CD4-positive, alpha-beta T cell (primary cell): ENCODE measurements at regions not wholly inside any gene's neighbourhood (a gene's known extent, or its start where the extent isn't known, plus 50 kb on each side); places are given as distances from the start of the nearest gene placed in this dataset.

Experiments
- ATAC-seq: fragments of 200-7000 bp; cut with Tn5 transposase; one replicate; pipeline ENCODE4 v1.10.0; 2022; ENCODE audit warnings: mild to moderate bottlenecking; ENCODE audit not compliant: poor library complexity
- CTCF ChIA-PET: fragments of 350-600 bp; sonication (Branson Sonifier 250); formaldehyde crosslinking; loops from one replicate; lab custom pipeline; 2021; ENCODE audit warnings: antibody characterized with exemption, inconsistent platforms; lab: Charles Lee
- POLR2A ChIA-PET: fragments of 350-600 bp; sonication (Branson Sonifier 250); formaldehyde crosslinking; loops from one replicate; lab custom pipeline; 2021; ENCODE audit warnings: antibody characterized with exemption, inconsistent platforms; lab: Charles Lee
- DNase-seq, 14 experiments: peaks; one replicate each; pipeline ENCODE4 v3.0.0-alpha.2; 2013 to 2020; ENCODE audit warnings: mixed read lengths in 2 of 14
- H3K27ac ChIP-seq, 2 donors: one replicate each; pipeline versions ENCODE4 v1.5.1 to v1.7.0; 2013; ENCODE audit warnings: low read length in 2 of 2, low read depth in 1 of 2, mild to moderate bottlenecking in 1 of 2
- H3K27me3 ChIP-seq, 2 experiments: 1 replicate in 1 of 2; 2 replicates in 1 of 2; pipeline versions ENCODE4 v1.6.1 to v1.7.0; 2013; ENCODE audit warnings: low read length in 2 of 2, control low read depth in 1 of 2, mild to moderate bottlenecking in 1 of 2, moderate library complexity in 1 of 2; ENCODE audit not compliant: insufficient read depth in 2 of 2, control insufficient read depth in 1 of 2
- H3K36me3 ChIP-seq: one replicate; pipeline ENCODE4 v1.6.1; 2013; ENCODE audit warnings: low read length, control low read depth; ENCODE audit not compliant: insufficient read depth
- H3K4me1 ChIP-seq: one replicate; pipeline ENCODE4 v1.6.1; 2013; ENCODE audit warnings: low read length, control low read depth; ENCODE audit not compliant: insufficient read depth
- H3K4me3 ChIP-seq: one replicate; pipeline ENCODE4 v1.5.1; 2013; ENCODE audit warnings: mild to moderate bottlenecking, low read length, moderate library complexity
- H3K9me3 ChIP-seq, 2 experiments: 1 replicate in 1 of 2; 2 replicates in 1 of 2; pipeline versions ENCODE4 v1.6.1 to v1.7.0; 2013; ENCODE audit warnings: low read length in 2 of 2, mild to moderate bottlenecking in 2 of 2, control low read depth in 1 of 2, moderate library complexity in 1 of 2; ENCODE audit not compliant: control insufficient read depth in 1 of 2, insufficient read depth in 1 of 2
- H3K27ac Mint-ChIP-seq: one replicate; pipeline ENCODE4 v1.8.0; 2020; ENCODE audit warnings: mixed read lengths
- H3K27me3 Mint-ChIP-seq: one replicate; pipeline ENCODE4 v1.8.0; 2021; ENCODE audit warnings: mixed read lengths
- H3K36me3 Mint-ChIP-seq: one replicate; pipeline ENCODE4 v1.8.0; 2021; ENCODE audit warnings: low read depth, mixed read lengths
- H3K4me1 Mint-ChIP-seq: one replicate; pipeline ENCODE4 v1.8.0; 2021; ENCODE audit warnings: low read depth, mixed read lengths
- H3K4me3 Mint-ChIP-seq: one replicate; pipeline ENCODE4 v1.8.0; 2020; ENCODE audit warnings: mild to moderate bottlenecking, mixed read lengths
- H3K9me3 Mint-ChIP-seq: one replicate; pipeline ENCODE4 v1.8.0; 2020; ENCODE audit warnings: mixed read lengths
- intact Hi-C, 2 experiments: fragments of 100-400 bp; cut with DNase I in 1 of 2; cut with micrococcal nuclease in 1 of 2; formaldehyde crosslinking; loops; one replicate each; pipeline versions ENCODE4 v1.15.1 to v1.9.0; 2023 to 2025; cut with DNase I, micrococcal nuclease
- TF ChIP-seq, protein P1 (sequence below): fragments of 200-600 bp; IDR thresholded peaks from one replicate; pipeline ENCODE4 v1.8.0; 2022; ENCODE audit warnings: antibody characterized with exemption, mild to moderate bottlenecking

DNA sequence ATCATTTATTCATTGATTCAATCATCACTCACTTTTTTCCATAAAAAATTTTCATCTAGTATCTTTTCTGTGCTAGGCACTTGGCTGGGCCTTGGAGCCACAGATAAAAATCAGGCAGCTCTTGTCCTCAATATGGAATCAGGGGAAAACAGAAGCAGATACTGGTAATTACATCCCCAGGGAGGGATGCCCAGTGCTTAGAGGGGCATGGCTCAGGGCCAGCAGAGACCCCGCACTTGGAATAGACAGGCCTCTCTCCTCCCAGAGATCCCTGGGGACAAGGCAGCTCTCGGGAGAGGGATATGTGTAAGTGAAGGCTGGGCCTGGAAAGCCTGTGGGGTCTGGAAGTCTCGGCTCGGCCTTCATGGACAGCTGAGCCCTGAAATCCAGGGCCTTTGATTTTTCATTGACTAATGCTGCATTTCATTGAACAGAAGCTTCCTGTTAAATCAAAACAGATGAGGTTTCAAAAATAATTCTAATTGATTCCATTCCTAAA is 180.4 kb downstream of the FOXD2 start:
- TF ChIP-seq, protein P1, sequence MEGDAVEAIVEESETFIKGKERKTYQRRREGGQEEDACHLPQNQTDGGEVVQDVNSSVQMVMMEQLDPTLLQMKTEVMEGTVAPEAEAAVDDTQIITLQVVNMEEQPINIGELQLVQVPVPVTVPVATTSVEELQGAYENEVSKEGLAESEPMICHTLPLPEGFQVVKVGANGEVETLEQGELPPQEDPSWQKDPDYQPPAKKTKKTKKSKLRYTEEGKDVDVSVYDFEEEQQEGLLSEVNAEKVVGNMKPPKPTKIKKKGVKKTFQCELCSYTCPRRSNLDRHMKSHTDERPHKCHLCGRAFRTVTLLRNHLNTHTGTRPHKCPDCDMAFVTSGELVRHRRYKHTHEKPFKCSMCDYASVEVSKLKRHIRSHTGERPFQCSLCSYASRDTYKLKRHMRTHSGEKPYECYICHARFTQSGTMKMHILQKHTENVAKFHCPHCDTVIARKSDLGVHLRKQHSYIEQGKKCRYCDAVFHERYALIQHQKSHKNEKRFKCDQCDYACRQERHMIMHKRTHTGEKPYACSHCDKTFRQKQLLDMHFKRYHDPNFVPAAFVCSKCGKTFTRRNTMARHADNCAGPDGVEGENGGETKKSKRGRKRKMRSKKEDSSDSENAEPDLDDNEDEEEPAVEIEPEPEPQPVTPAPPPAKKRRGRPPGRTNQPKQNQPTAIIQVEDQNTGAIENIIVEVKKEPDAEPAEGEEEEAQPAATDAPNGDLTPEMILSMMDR: no peak
- H3K36me3 ChIP-seq: no peaks in the 10 kb centered on the region
- ATAC-seq (no peak), DNase-seq (no peak)
- H3K27ac ChIP-seq: no peak overlapping the region
- H3K4me1 Mint-ChIP-seq: no peaks in the 10 kb centered on the region
- no peaks in the 10 kb centered on the region for H3K9me3 ChIP-seq
- H3K27ac Mint-ChIP-seq: no peak overlapping the region
- H3K4me1 ChIP-seq: no peaks in the 10 kb centered on the region
- no peak overlapping the region for H3K4me3 ChIP-seq
- no peaks in the 10 kb centered on the region for H3K9me3 Mint-ChIP-seq
- H3K36me3 Mint-ChIP-seq: no peaks in the 10 kb centered on the region
- H3K4me3 Mint-ChIP-seq: no peak overlapping the region
- intact Hi-C loops: no loop called here
- peaks cover 7% of the 10 kb centered on the region for H3K27me3 Mint-ChIP-seq
- H3K27me3 ChIP-seq: no peaks in the 10 kb centered on the region
- ChIA-PET POLR2A (interaction anchor here (0.7 kb wide), 1 partner anchor 13 kb away, joined by 3 read pairs; no protein-coding TSS in a partner anchor), CTCF (no interaction called here)

DNA sequence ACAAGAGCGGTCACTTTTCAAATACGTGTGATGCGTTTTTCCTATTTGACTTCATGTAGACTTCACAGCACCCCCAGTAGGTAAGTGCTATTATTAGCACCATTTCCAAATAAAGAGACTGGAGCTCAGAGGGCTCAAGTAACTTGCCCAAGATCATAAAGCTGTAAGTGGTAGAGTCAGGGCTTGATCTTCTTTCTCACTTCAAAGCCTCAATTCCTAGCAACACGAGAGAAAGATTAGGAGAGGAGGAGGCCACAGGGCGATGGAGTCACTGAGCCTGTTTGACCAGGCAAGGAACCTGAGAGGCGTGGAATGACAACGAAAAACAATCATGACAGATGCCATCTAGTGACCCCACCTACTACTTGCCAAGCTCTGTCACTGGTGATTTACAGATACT is 181.0 kb downstream of the FOXD2 start:
- ATAC-seq: no peak
- H3K9me3 Mint-ChIP-seq: no peaks in the 10 kb centered on the region
- DNase-seq: no peak

DNA sequence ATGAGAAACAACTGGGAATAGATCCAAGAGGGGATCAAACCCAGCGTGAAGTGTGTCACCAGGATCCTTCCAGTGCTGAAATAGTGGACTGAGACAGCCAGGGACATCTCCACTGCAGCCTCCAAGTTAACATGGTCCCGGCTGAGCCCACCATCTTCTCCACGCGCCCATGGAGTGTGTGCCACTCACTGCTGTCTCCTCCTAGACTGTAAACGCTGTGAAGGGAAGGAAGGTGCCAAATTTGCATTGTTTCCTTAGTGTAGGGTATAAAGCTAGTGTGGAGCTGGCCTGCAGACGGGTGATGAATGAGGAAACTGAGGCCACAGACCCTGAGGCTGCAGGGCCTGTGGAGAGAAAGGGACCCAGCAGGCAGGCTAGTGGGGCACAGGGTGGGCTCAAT is 183.6 kb downstream of the FOXD2 start:
- Histone ChIP-seq H3K4me3 (no peak overlapping the region), H3K36me3 (no peaks in the 10 kb centered on the region), H3K4me1 (no peaks in the 10 kb centered on the region), H3K9me3 (no peaks in the 10 kb centered on the region), H3K27me3 (no peaks in the 10 kb centered on the region), H3K27ac (no peak overlapping the region)
- Mint-ChIP-seq H3K4me3 (no peak overlapping the region), H3K27me3 (peaks cover 15% of the 10 kb centered on the region), H3K36me3 (no peaks in the 10 kb centered on the region), H3K9me3 (no peaks in the 10 kb centered on the region), H3K27ac (no peak overlapping the region), H3K4me1 (no peaks in the 10 kb centered on the region)
- TF ChIP-seq, protein P1: no peak
- CTCF ChIA-PET: no interaction called here
- DNase-seq: no peak
- intact Hi-C loops: no loop called here
- ATAC-seq: no peak
- POLR2A ChIA-PET: no interaction called here

More for the DNA sequence above, 181.0 kb downstream of the FOXD2 start:
- ChIA-PET CTCF (no interaction called here), POLR2A (interaction anchor here (0.7 kb wide), 1 partner anchor 12 kb away, joined by 3 read pairs; no protein-coding TSS in a partner anchor)
- Histone ChIP-seq H3K36me3 (no peaks in the 10 kb centered on the region), H3K27me3 (no peaks in the 10 kb centered on the region), H3K27ac (no peak overlapping the region), H3K9me3 (no peaks in the 10 kb centered on the region), H3K4me3 (no peak overlapping the region), H3K4me1 (no peaks in the 10 kb centered on the region)
- no peak overlapping the region for H3K4me3 Mint-ChIP-seq
- TF ChIP-seq, protein P1: no peak
- no peaks in the 10 kb centered on the region for H3K36me3 Mint-ChIP-seq
- no peaks in the 10 kb centered on the region for H3K4me1 Mint-ChIP-seq
- H3K27ac Mint-ChIP-seq: no peak overlapping the region
- intact Hi-C loops: no loop called here
- H3K27me3 Mint-ChIP-seq: peaks cover 7% of the 10 kb centered on the region
